ENCODE measurements at regions not wholly inside any gene's neighbourhood (a gene's known extent, or its start where the extent isn't known, plus 50 kb on each side); places are given as distances from the start of the nearest gene placed in this dataset.

DNA sequence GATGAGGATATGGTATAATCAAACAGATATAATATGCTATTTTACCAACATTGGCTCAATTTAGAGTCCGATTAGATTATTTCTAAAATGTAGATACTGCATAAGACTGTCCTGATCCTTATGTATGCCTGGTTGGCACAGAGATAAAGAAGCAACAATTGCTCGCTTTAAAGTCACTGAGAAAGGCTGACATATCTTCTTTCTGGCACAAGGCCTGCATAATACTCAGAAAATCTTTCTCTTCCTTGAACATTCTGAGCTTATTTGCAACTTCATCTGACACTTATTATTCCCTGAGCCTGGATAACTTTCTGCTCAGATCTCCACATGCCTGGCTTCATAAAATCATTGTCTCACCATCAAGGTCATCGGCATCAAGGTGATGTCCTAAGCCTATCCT, 219.3 kb upstream of the CDH9 start:
- H3K4me3 ChIP-seq (ENCODE audit: low read depth, low read length) = no peak overlapping the region
- DNase-seq (ENCODE audit: low read depth) = no peak
- TF ChIP-seq POLR2A (IDR thresholded peaks at IDR 0.05; ENCODE audit: extremely low read depth, insufficient read length) = no peak
- no peak for TF ChIP-seq CTCF (IDR thresholded peaks at IDR 0.05; ENCODE audit: low read depth, low read length)
- TF ChIP-seq, protein P1, sequence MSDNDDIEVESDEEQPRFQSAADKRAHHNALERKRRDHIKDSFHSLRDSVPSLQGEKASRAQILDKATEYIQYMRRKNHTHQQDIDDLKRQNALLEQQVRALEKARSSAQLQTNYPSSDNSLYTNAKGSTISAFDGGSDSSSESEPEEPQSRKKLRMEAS (IDR thresholded peaks at IDR 0.05; ENCODE audit: low read depth, low read length) = no peak
- no peak for TF ChIP-seq MYC (IDR thresholded peaks at IDR 0.05; ENCODE audit: low read depth, low read length)

- H3K4me3 ChIP-seq (ENCODE audit: low read depth, low read length) = no peak overlapping the region
- TF ChIP-seq MYC (IDR thresholded peaks at IDR 0.05; ENCODE audit: low read depth, low read length) (no peak), POLR2A (IDR thresholded peaks at IDR 0.05; ENCODE audit: extremely low read depth, insufficient read length) (no peak), CTCF (IDR thresholded peaks at IDR 0.05; ENCODE audit: low read depth, low read length) (no peak)
- TF ChIP-seq, protein P1 (IDR thresholded peaks at IDR 0.05; ENCODE audit: low read depth, low read length) = no peak
- DNase-seq (ENCODE audit: low read depth) = no peak
Observed at GRCh38 chr5:27252911-27253310, 214.5 kb upstream of the CDH9 start.

- DNase-seq (ENCODE audit: low read depth) = no peak
- no peak for TF ChIP-seq POLR2A (IDR thresholded peaks at IDR 0.05; ENCODE audit: extremely low read depth, insufficient read length)
- TF ChIP-seq, protein P1 (IDR thresholded peaks at IDR 0.05; ENCODE audit: low read depth, low read length) = 0 out of 2 replicates have a peak, but pooled peaks have one; percentile 29
Observed at GRCh38 chr5:27242258-27242626, 203.9 kb upstream of the CDH9 start.

GRCh38 chr5:27241564-27242257, 203.3 kb upstream of the CDH9 start:
- H3K4me3 ChIP-seq (ENCODE audit: low read depth, low read length) = no peak overlapping the region
- peak; percentile 50; the same call in 1 of the 2 replicates for TF ChIP-seq MYC (IDR thresholded peaks at IDR 0.05; ENCODE audit: low read depth, low read length)
- TF ChIP-seq CTCF (IDR thresholded peaks at IDR 0.05; ENCODE audit: low read depth, low read length) = no peak
- TF ChIP-seq, protein P1 (IDR thresholded peaks at IDR 0.05; ENCODE audit: low read depth, low read length) = 0 out of 2 replicates have a peak, but pooled peaks have one; percentile 38
- no peak for TF ChIP-seq POLR2A (IDR thresholded peaks at IDR 0.05; ENCODE audit: extremely low read depth, insufficient read length)
- DNase-seq (ENCODE audit: low read depth) = peak; percentile 79

More at GRCh38 chr5:27242258-27242626, 203.9 kb upstream of the CDH9 start:
- no peak overlapping the region for H3K4me3 ChIP-seq (ENCODE audit: low read depth, low read length)

DNA sequence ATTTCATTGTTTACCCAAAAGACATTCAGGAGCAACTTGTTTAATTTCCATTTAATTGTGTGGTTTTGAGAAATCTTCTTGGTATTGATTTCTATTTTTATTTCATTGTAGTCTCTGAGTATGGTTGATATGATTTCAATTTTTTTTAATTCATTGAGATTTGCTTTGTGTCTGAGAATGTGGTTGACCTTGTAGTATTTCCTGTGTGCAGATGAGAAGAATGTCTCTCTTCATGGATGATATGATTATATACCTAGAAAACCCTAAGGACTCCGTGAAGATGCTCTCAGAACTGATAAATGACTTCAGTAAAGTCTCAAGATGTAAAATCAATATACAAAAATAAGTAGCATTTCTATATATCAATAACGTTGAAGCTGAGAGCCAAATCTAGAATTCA, 202.4 kb upstream of the CDH9 start:
- DNase-seq (ENCODE audit: low read depth) = no peak
- H3K4me3 ChIP-seq (ENCODE audit: low read depth, low read length) = no peak overlapping the region
- TF ChIP-seq, protein P1 (IDR thresholded peaks at IDR 0.05; ENCODE audit: low read depth, low read length) = no peak
- TF ChIP-seq MYC (IDR thresholded peaks at IDR 0.05; ENCODE audit: low read depth, low read length) = no peak
- TF ChIP-seq CTCF (IDR thresholded peaks at IDR 0.05; ENCODE audit: low read depth, low read length) = no peak
- no peak for TF ChIP-seq POLR2A (IDR thresholded peaks at IDR 0.05; ENCODE audit: extremely low read depth, insufficient read length)

DNA sequence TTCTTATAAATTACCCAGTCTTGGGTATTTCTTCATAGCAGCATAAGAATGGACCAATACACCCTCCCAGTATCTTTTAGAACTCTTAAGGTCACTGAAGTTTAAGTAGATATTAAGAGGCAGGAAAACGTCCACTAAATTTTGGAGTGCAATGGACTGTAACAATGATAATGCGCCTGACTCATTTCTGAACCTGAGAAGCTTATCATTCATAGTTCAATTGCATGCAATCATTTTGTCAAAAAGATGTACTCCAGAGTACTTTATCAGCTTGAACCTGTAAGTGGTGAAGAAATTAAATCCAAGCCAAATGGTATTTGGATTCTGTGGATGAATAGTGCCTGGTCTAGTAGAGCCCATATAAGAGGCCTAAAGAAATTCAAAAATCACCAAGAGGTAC, 196.5 kb upstream of the CDH9 start:
- DNase-seq (ENCODE audit: low read depth) = no peak
- no peak for TF ChIP-seq POLR2A (IDR thresholded peaks at IDR 0.05; ENCODE audit: extremely low read depth, insufficient read length)
- TF ChIP-seq, protein P1 (IDR thresholded peaks at IDR 0.05; ENCODE audit: low read depth, low read length) = no peak
- TF ChIP-seq MYC (IDR thresholded peaks at IDR 0.05; ENCODE audit: low read depth, low read length) = no peak
- no peak for TF ChIP-seq CTCF (IDR thresholded peaks at IDR 0.05; ENCODE audit: low read depth, low read length)

More for the DNA sequence above, 196.5 kb upstream of the CDH9 start:
- H3K4me3 ChIP-seq (ENCODE audit: low read depth, low read length) = no peak overlapping the region
